GM12801 (cell line): ENCODE measurements at regions not wholly inside any gene's neighbourhood (a gene's known extent, or its start where the extent isn't known, plus 50 kb on each side); places are given as distances from the start of the nearest gene placed in this dataset.

Experiments
- CTCF ChIP-seq: IDR thresholded peaks from one replicate; pipeline ENCODE4 v1.5.1; 2011; ENCODE audit warnings: control low read depth; ENCODE audit not compliant: insufficient read length; ENCODE audit errors: extremely low read depth

GRCh38 chr7:118642396-118642795, 417.9 kb downstream of the ANKRD7 start:
- no peak for TF ChIP-seq CTCF

- TF ChIP-seq CTCF: no peak
Observed at GRCh38 chr7:118644346-118644745, 419.8 kb downstream of the ANKRD7 start.

GRCh38 chr7:118648002-118648401, 423.5 kb downstream of the ANKRD7 start:
- no peak for TF ChIP-seq CTCF

- no peak for TF ChIP-seq CTCF
Observed at GRCh38 chr7:118657391-118658005, 433.0 kb downstream of the ANKRD7 start.

- TF ChIP-seq CTCF: no peak
Observed at GRCh38 chr7:118662266-118662665, 437.8 kb downstream of the ANKRD7 start.

GRCh38 chr7:118664498-118664897, 440.0 kb downstream of the ANKRD7 start:
- TF ChIP-seq CTCF: no peak

GRCh38 chr7:118671149-118671548, 446.6 kb downstream of the ANKRD7 start:
- no peak for TF ChIP-seq CTCF
